DND-41 (cell line): ENCODE measurements at regions not wholly inside any gene's neighbourhood (a gene's known extent, or its start where the extent isn't known, plus 50 kb on each side); places are given as distances from the start of the nearest gene placed in this dataset.

Experiments used
- EZH2 ChIP-seq: IDR thresholded peaks from 3 replicates; pipeline ENCODE4 v1.6.1; 2012; ENCODE audit warnings: borderline replicate concordance, low read depth, mild to moderate bottlenecking, moderate library complexity, low read length, inconsistent platforms; ENCODE audit not compliant: severe bottlenecking
- TF ChIP-seq, protein P1 (sequence below): IDR thresholded peaks from 2 replicates; pipeline ENCODE4 v1.5.1; 2012; ENCODE audit warnings: borderline replicate concordance, low read length, moderate library complexity, mild to moderate bottlenecking; ENCODE audit not compliant: poor library complexity, severe bottlenecking; ENCODE audit errors: extremely low read depth

DNA sequence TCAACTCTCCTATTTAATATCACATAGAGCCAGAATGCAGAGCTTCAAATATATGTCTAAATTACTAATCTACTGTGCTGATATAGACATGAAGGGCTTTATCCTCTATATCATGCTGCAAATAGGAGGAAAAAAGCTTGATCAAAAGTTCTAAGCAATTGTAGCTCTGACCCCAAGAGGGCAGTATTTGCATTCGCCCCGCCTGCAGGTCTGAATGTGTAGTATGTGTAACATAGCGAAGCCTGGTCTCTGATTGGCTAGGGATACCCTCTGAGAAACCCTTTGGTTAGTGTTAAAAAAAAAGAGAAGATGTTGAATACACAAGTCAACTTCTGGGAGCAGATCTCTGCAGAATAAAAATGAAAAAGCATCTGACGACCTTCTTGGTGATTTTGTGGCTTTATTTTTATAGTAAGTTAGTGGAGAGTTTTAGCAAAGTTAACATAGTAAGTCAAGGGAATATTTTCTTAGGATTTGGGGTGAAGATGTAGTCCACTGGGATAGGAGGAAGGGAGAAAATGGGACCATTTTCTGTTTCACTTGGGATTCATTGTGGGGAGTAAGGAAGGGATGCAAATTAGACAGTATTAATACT lies 151.6 kb upstream of the OR4E1 start:
- TF ChIP-seq, protein P1, sequence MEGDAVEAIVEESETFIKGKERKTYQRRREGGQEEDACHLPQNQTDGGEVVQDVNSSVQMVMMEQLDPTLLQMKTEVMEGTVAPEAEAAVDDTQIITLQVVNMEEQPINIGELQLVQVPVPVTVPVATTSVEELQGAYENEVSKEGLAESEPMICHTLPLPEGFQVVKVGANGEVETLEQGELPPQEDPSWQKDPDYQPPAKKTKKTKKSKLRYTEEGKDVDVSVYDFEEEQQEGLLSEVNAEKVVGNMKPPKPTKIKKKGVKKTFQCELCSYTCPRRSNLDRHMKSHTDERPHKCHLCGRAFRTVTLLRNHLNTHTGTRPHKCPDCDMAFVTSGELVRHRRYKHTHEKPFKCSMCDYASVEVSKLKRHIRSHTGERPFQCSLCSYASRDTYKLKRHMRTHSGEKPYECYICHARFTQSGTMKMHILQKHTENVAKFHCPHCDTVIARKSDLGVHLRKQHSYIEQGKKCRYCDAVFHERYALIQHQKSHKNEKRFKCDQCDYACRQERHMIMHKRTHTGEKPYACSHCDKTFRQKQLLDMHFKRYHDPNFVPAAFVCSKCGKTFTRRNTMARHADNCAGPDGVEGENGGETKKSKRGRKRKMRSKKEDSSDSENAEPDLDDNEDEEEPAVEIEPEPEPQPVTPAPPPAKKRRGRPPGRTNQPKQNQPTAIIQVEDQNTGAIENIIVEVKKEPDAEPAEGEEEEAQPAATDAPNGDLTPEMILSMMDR, result peak; percentile 73
- TF ChIP-seq EZH2, result no peak
